Suprapubic skin (tissue), 3 donors: ENCODE measurements at regions not wholly inside any gene's neighbourhood (a gene's known extent, or its start where the extent isn't known, plus 50 kb on each side); places are given as distances from the start of the nearest gene placed in this dataset.

Experiments used
- CTCF ChIP-seq, 2 donors: fragments of 200-600 bp in 1 of 2; fragments of 450-650 bp in 1 of 2; sonication (generic) in 1 of 2; IDR thresholded peaks; one replicate each; pipeline ENCODE4 v1.5.1; 2016 to 2019; ENCODE audit warnings: antibody characterized with exemption in 2 of 2, mild to moderate bottlenecking in 1 of 2, moderate library complexity in 1 of 2
- EP300 ChIP-seq: sonication (generic); formaldehyde crosslinking; IDR thresholded peaks from one replicate; pipeline ENCODE4 v1.6.1; 2017; ENCODE audit warnings: antibody characterized with exemption
- POLR2A ChIP-seq, 2 donors: fragments of 450-650 bp; IDR thresholded peaks; one replicate each; pipeline ENCODE4 v1.6.1; 2017; ENCODE audit warnings: antibody characterized with exemption in 2 of 2, mild to moderate bottlenecking in 2 of 2, moderate library complexity in 2 of 2

- no peak for TF ChIP-seq CTCF (IDR thresholded peaks at IDR 0.05)
- TF ChIP-seq POLR2A (IDR thresholded peaks at IDR 0.05), result no peak
- no peak for TF ChIP-seq EP300
Measured at GRCh38 chr3:40930131-40930538, 269.2 kb upstream of the CTNNB1 start.
